Esophagus muscularis mucosa (tissue), 4 donors: ENCODE measurements at regions not wholly inside any gene's neighbourhood (a gene's known extent, or its start where the extent isn't known, plus 50 kb on each side); places are given as distances from the start of the nearest gene placed in this dataset.

Experiments
- DNase-seq: peaks from one replicate; pipeline ENCODE4 v3.0.0-alpha.2; 2017; ENCODE audit errors: extremely low spot score
- H3K27ac ChIP-seq, 4 donors: fragments of 200-600 bp; sonication (generic); replicated peaks in 1 of 4; 1 replicate in 3 of 4; 2 replicates in 1 of 4; pipeline ENCODE4 v1.5.1; 2016 to 2019; ENCODE audit warnings: mild to moderate bottlenecking in 1 of 4
- H3K27me3 ChIP-seq, 4 donors: fragments of 200-600 bp; sonication (generic); one replicate each; pipeline versions ENCODE4 v1.5.1 to v1.6.0; 2016 to 2019
- H3K36me3 ChIP-seq, 4 donors: fragments of 200-600 bp; sonication (generic); one replicate each; pipeline ENCODE4 v1.5.1; 2016 to 2019
- H3K4me1 ChIP-seq, 4 donors: fragments of 200-600 bp; sonication (generic); one replicate each; pipeline ENCODE4 v1.5.1; 2016 to 2019
- H3K4me3 ChIP-seq, 4 donors: fragments of 200-600 bp; sonication (generic); 1 replicate in 2 of 4; 2 replicates in 2 of 4; pipeline ENCODE4 v1.5.1; 2016 to 2019; ENCODE audit warnings: mild to moderate bottlenecking in 4 of 4, moderate library complexity in 1 of 4
- H3K9me3 ChIP-seq, 4 donors: fragments of 200-600 bp; sonication (generic); 1 replicate in 3 of 4; 2 replicates in 1 of 4; pipeline ENCODE4 v1.5.1; 2016 to 2019
- CTCF ChIP-seq, 3 experiments: fragments of 200-600 bp in 2 of 3; fragments of 450-650 bp in 1 of 3; sonication (generic) in 2 of 3; IDR thresholded peaks; one replicate each; pipeline ENCODE4 v1.5.1; 2017 to 2019; ENCODE audit warnings: antibody characterized with exemption in 3 of 3, mild to moderate bottlenecking in 2 of 3, moderate library complexity in 1 of 3
- EP300 ChIP-seq: sonication (generic); formaldehyde crosslinking; IDR thresholded peaks from one replicate; pipeline ENCODE4 v1.6.1; 2017; ENCODE audit warnings: antibody characterized with exemption
- POLR2A ChIP-seq: fragments of 450-650 bp; IDR thresholded peaks from one replicate; pipeline ENCODE4 v1.6.1; 2017; ENCODE audit warnings: antibody characterized with exemption, moderate library complexity, mild to moderate bottlenecking, low read depth
- POLR2AphosphoS5 ChIP-seq, 2 donors: sonication (generic); formaldehyde crosslinking; IDR thresholded peaks; one replicate each; pipeline ENCODE4 v1.6.1; 2017; ENCODE audit warnings: antibody characterized with exemption in 2 of 2
- WGBS: methylation state at CpG from one replicate; pipeline ENCODE4 v1.1.5; 2018; 5-methylcytosine and 5-hydroxymethylcytosine counted together
- intact Hi-C: fragments of 100-400 bp; cut with DNase I; formaldehyde crosslinking; loops from one replicate; pipeline ENCODE4 v1.15.1; 2023

GRCh38 chr22:47390026-47390970 lies 627.8 kb downstream of the TBC1D22A start:
- H3K27me3 ChIP-seq: peaks cover 0 to 41% (median 0%) of the 10 kb centered on the region in 4 donors
- H3K9me3 ChIP-seq: no peaks in the 10 kb centered on the region
- intact Hi-C loops: no loop called here
- H3K36me3 ChIP-seq: no peaks in the 10 kb centered on the region
- H3K27ac ChIP-seq: no peak overlapping the region
- no peak overlapping the region for H3K4me3 ChIP-seq
- H3K4me1 ChIP-seq: no peaks in the 10 kb centered on the region
- no peak for DNase-seq
- no peak for TF ChIP-seq POLR2AphosphoS5 (IDR thresholded peaks at IDR 0.05)
- no peak for TF ChIP-seq EP300
- TF ChIP-seq CTCF (IDR thresholded peaks at IDR 0.05): no peak
- TF ChIP-seq POLR2A: no peak
- 82% methylated on average over 34 of the region's 44 CpGs for WGBS

GRCh38 chr22:47389201-47389600 lies 626.8 kb downstream of the TBC1D22A start:
- Histone ChIP-seq H3K27ac (no peak overlapping the region), H3K27me3 (peaks cover 0 to 42% (median 0%) of the 10 kb centered on the region in 4 donors), H3K9me3 (no peaks in the 10 kb centered on the region), H3K4me3 (no peak overlapping the region), H3K4me1 (no peaks in the 10 kb centered on the region), H3K36me3 (no peaks in the 10 kb centered on the region)
- DNase-seq: no peak
- intact Hi-C loops: no loop called here
- 86% methylated on average over 8 of the region's 11 CpGs for WGBS
- no peak for TF ChIP-seq POLR2A
- TF ChIP-seq EP300: no peak
- TF ChIP-seq POLR2AphosphoS5 (IDR thresholded peaks at IDR 0.05): no peak
- no peak for TF ChIP-seq CTCF (IDR thresholded peaks at IDR 0.05)

DNA sequence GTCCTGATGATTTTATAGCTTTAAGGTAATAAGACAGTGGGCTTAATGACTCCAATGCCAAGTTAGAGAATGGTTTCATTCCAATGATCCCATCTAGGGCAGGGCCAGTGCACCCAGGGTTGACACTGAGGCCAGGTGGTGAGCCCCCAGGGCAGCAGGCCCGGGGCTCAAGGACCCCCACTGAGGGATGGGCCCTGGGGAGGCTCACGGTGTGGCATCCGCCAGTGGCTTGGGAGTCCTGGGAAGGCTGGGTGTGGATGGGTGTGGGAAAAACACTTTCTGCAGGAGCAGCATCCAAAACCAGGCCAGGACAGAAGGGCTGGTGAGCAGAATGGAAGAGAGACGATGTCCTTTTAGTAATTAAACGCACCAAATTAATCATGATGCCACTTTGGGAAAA lies 626.3 kb downstream of the TBC1D22A start:
- no peaks in the 10 kb centered on the region for H3K4me1 ChIP-seq
- H3K9me3 ChIP-seq: no peaks in the 10 kb centered on the region
- no peak overlapping the region for H3K4me3 ChIP-seq
- 83% methylated on average over 4 of the region's 5 CpGs for WGBS
- no peak for DNase-seq
- TF ChIP-seq POLR2AphosphoS5 (IDR thresholded peaks at IDR 0.05) (no peak), EP300 (no peak), CTCF (IDR thresholded peaks at IDR 0.05) (no peak), POLR2A (no peak)
- intact Hi-C loops: no loop called here
- peaks cover 0 to 42% (median 0%) of the 10 kb centered on the region in 4 donors for H3K27me3 ChIP-seq
- no peak overlapping the region for H3K27ac ChIP-seq
- no peaks in the 10 kb centered on the region for H3K36me3 ChIP-seq

DNA sequence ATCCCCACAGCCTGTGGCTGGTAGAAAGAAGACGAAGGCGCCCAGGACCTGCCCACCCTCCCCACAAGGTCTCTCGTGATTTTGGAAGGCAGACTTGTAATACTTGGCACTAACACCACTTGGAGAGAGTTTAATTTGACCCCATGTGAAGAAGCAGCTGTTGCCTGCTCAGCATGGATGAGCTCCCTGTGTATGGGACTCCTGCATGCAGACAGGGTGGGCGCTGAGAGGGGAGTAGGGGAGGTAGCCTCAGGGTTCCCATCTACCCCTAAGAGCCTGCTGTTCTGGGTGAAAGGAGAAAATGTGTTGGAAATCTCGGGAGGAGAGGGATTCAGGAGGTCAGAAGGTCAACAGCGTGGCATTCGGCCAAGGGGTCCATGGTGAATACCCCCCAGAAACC lies 625.9 kb downstream of the TBC1D22A start:
- 55% methylated on average over 7 of the region's 7 CpGs for WGBS
- Histone ChIP-seq H3K4me3 (no peak overlapping the region), H3K36me3 (no peaks in the 10 kb centered on the region), H3K9me3 (no peaks in the 10 kb centered on the region), H3K27me3 (peaks cover 0 to 42% (median 0%) of the 10 kb centered on the region in 4 donors), H3K4me1 (no peaks in the 10 kb centered on the region), H3K27ac (no peak overlapping the region)
- no peak for DNase-seq
- TF ChIP-seq POLR2AphosphoS5 (IDR thresholded peaks at IDR 0.05) (no peak), POLR2A (no peak), EP300 (no peak), CTCF (IDR thresholded peaks at IDR 0.05) (no peak)
- intact Hi-C loops: no loop called here
